ENCODE measurements at regions not wholly inside any gene's neighbourhood (a gene's known extent, or its start where the extent isn't known, plus 50 kb on each side); places are given as distances from the start of the nearest gene placed in this dataset.

- TF ChIP-seq ZNF513 (CRISPR knock-in tag; conservative IDR thresholded peaks at IDR 0.05) (no peak), HHEX (CRISPR knock-in tag; IDR thresholded peaks at IDR 0.05) (peak; percentile 63; the same call in 1 of the 2 replicates), TBX2 (CRISPR knock-in tag; IDR thresholded peaks at IDR 0.05; ENCODE audit: borderline replicate concordance) (peak; percentile 97), SALL2 (CRISPR knock-in tag; IDR thresholded peaks at IDR 0.05) (peak; percentile 66; the same call in 1 of the 2 replicates), CREBL2 (CRISPR knock-in tag; IDR thresholded peaks at IDR 0.05; ENCODE audit: borderline replicate concordance) (no peak), JUN (CRISPR knock-in tag; IDR thresholded peaks at IDR 0.05) (peak; percentile 76; the same call in 1 of the 2 replicates), ZNF598 (CRISPR knock-in tag; IDR thresholded peaks at IDR 0.05; ENCODE audit: borderline replicate concordance) (0 out of 2 replicates have a peak, but pooled peaks have one; percentile 69), SRSF1 (optimal IDR thresholded peaks at IDR 0.05; ENCODE audit: low read depth, low read length) (no peak), ZFP82 (CRISPR knock-in tag; IDR thresholded peaks at IDR 0.05; ENCODE audit: borderline replicate concordance) (no peak), ZNF737 (CRISPR knock-in tag; IDR thresholded peaks at IDR 0.05; ENCODE audit: borderline replicate concordance) (no peak), TEAD3 (CRISPR knock-in tag; optimal IDR thresholded peaks at IDR 0.05; ENCODE audit: borderline replicate concordance) (peak; percentile 91), NCOR1 (IDR thresholded peaks at IDR 0.05; ENCODE audit: borderline replicate concordance, low read length) (peak; percentile 100), ZNF552 (CRISPR knock-in tag; IDR thresholded peaks at IDR 0.05; ENCODE audit: borderline replicate concordance) (peak; percentile 74; the same call in 1 of the 2 replicates), MLXIP (CRISPR knock-in tag; IDR thresholded peaks at IDR 0.05; ENCODE audit: borderline replicate concordance) (no peak), FOXP4 (CRISPR knock-in tag; IDR thresholded peaks at IDR 0.05) (peak; percentile 98), YEATS2 (CRISPR knock-in tag; IDR thresholded peaks at IDR 0.05; ENCODE audit: borderline replicate concordance) (no peak; the same call in 1 of the 2 replicates), LCORL (IDR thresholded peaks at IDR 0.05) (no peak), LCORL (CRISPR knock-in tag; IDR thresholded peaks at IDR 0.05) (peak; percentile 83), TBX3 (IDR thresholded peaks at IDR 0.05; ENCODE audit: borderline replicate concordance) (peak; percentile 90), FOXP1 (IDR thresholded peaks at IDR 0.05) (no peak), FOXP1 (CRISPR knock-in tag; IDR thresholded peaks at IDR 0.05) (peak; percentile 94), RXRB (CRISPR knock-in tag; IDR thresholded peaks at IDR 0.05; ENCODE audit: borderline replicate concordance) (peak; percentile 99), ZFP41 (CRISPR knock-in tag; IDR thresholded peaks at IDR 0.05; ENCODE audit: borderline replicate concordance) (no peak)
Measured at GRCh38 chr21:15140321-15141019, 75.7 kb upstream of the NRIP1 start (continued).
